Liver (tissue), 7 donors: ENCODE measurements at regions not wholly inside any gene's neighbourhood (a gene's known extent, or its start where the extent isn't known, plus 50 kb on each side); places are given as distances from the start of the nearest gene placed in this dataset.

Source experiments
- DNase-seq: peaks from one replicate; pipeline ENCODE4 v3.0.0-alpha.2; 2017; ENCODE audit warnings: low spot score
- H3K27ac ChIP-seq, 2 donors: one replicate each; pipeline ENCODE4 v1.7.0; 2013; ENCODE audit warnings: inconsistent platforms in 2 of 2, low read length in 2 of 2, control low read depth in 1 of 2, low read depth in 1 of 2, mild to moderate bottlenecking in 1 of 2
- H3K27me3 ChIP-seq, 4 donors: one replicate each; pipeline versions ENCODE4 v1.6.1 to v1.7.0; 2013; ENCODE audit warnings: low read length in 3 of 4, inconsistent platforms in 1 of 4, mild to moderate bottlenecking in 1 of 4, moderate library complexity in 1 of 4; ENCODE audit not compliant: control insufficient read depth in 4 of 4, insufficient read depth in 4 of 4
- H3K36me3 ChIP-seq, 4 donors: one replicate each; pipeline versions ENCODE4 v1.6.1 to v1.7.0; 2013; ENCODE audit warnings: low read length in 3 of 4, mild to moderate bottlenecking in 3 of 4, low read depth in 1 of 4, moderate library complexity in 1 of 4; ENCODE audit not compliant: control insufficient read depth in 4 of 4, insufficient read depth in 3 of 4
- H3K4me1 ChIP-seq, 4 donors: one replicate each; pipeline versions ENCODE4 v1.6.1 to v1.7.0; 2013; ENCODE audit warnings: low read length in 3 of 4, mild to moderate bottlenecking in 3 of 4, moderate library complexity in 1 of 4; ENCODE audit not compliant: control insufficient read depth in 4 of 4, insufficient read depth in 4 of 4
- H3K4me3 ChIP-seq, 3 donors: one replicate each; pipeline versions ENCODE4 v1.6.1 to v1.7.0; 2013; ENCODE audit warnings: low read length in 3 of 3, control low read depth in 1 of 3, low read depth in 1 of 3, mild to moderate bottlenecking in 1 of 3
- H3K9ac ChIP-seq, 2 donors: one replicate each; pipeline ENCODE4 v1.7.0; 2013; ENCODE audit warnings: low read length in 2 of 2, mild to moderate bottlenecking in 2 of 2, moderate library complexity in 2 of 2, control low read depth in 1 of 2, low read depth in 1 of 2
- H3K9me3 ChIP-seq, 4 donors: one replicate each; pipeline versions ENCODE4 v1.6.1 to v1.7.0; 2013; ENCODE audit warnings: low read length in 3 of 4; ENCODE audit not compliant: control insufficient read depth in 4 of 4
- ATF3 ChIP-seq: IDR thresholded peaks from 2 replicates; pipeline ENCODE4 v1.6.1; 2016; ENCODE audit warnings: antibody characterized with exemption
- EGR1 ChIP-seq, 2 donors: IDR thresholded peaks; 2 replicates each; pipeline ENCODE4 v1.6.1; 2016 to 2018; ENCODE audit warnings: antibody characterized with exemption in 2 of 2, low read depth in 2 of 2
- FOXA1 ChIP-seq: IDR thresholded peaks from 2 replicates; pipeline ENCODE4 v1.6.1; 2016; ENCODE audit warnings: antibody characterized with exemption
- FOXA2 ChIP-seq: IDR thresholded peaks from 2 replicates; pipeline ENCODE4 v1.6.1; 2016; ENCODE audit warnings: antibody characterized with exemption
- GABPA ChIP-seq, 2 donors: IDR thresholded peaks in 1 of 2; conservative IDR thresholded peaks in 1 of 2; 2 replicates each; pipeline ENCODE4 v1.6.1; 2016; ENCODE audit warnings: antibody characterized with exemption in 2 of 2, mild to moderate bottlenecking in 1 of 2, moderate library complexity in 1 of 2
- HNF4A ChIP-seq, 2 donors: conservative IDR thresholded peaks; 2 replicates each; pipeline ENCODE4 v1.6.1; 2016; ENCODE audit warnings: antibody characterized with exemption in 2 of 2, mild to moderate bottlenecking in 2 of 2
- HNF4G ChIP-seq: IDR thresholded peaks from 2 replicates; pipeline ENCODE4 v1.6.1; 2016; ENCODE audit warnings: antibody characterized with exemption
- JUND ChIP-seq, 2 donors: IDR thresholded peaks; 2 replicates each; pipeline ENCODE4 v1.6.1; 2016; ENCODE audit warnings: antibody characterized with exemption in 2 of 2
- MAX ChIP-seq: IDR thresholded peaks from 2 replicates; pipeline ENCODE4 v1.6.1; 2016; ENCODE audit warnings: antibody characterized with exemption
- NR2F2 ChIP-seq: IDR thresholded peaks from 2 replicates; pipeline ENCODE4 v1.6.1; 2016; ENCODE audit warnings: antibody characterized with exemption
- RAD21 ChIP-seq, 2 donors: IDR thresholded peaks; 2 replicates each; pipeline ENCODE4 v1.6.1; 2016; ENCODE audit warnings: antibody characterized with exemption in 2 of 2, mild to moderate bottlenecking in 2 of 2
- RXRA ChIP-seq, 2 donors: IDR thresholded peaks; 2 replicates each; pipeline ENCODE4 v1.6.1; 2017 to 2018; ENCODE audit warnings: antibody characterized with exemption in 2 of 2, mild to moderate bottlenecking in 1 of 2
- SP1 ChIP-seq: IDR thresholded peaks from 2 replicates; pipeline ENCODE4 v1.6.1; 2018; ENCODE audit warnings: antibody characterized with exemption, mild to moderate bottlenecking
- TAF1 ChIP-seq: conservative IDR thresholded peaks from 2 replicates; pipeline ENCODE4 v1.6.1; 2016; ENCODE audit warnings: antibody characterized with exemption, mild to moderate bottlenecking
- YY1 ChIP-seq: IDR thresholded peaks from 2 replicates; pipeline ENCODE4 v1.6.1; 2016; ENCODE audit warnings: antibody characterized with exemption, mild to moderate bottlenecking
- ZBTB33 ChIP-seq: IDR thresholded peaks from 2 replicates; pipeline ENCODE4 v1.6.1; 2016; ENCODE audit warnings: antibody characterized with exemption
- WGBS: extraction: QIAGEN DNeasy Blood & Tissue Kit; methylation state at CpG from one replicate; pipeline ENCODE4 v1.1.7; 2013; 5-methylcytosine and 5-hydroxymethylcytosine counted together
- TF ChIP-seq, protein P1 (sequence below): IDR thresholded peaks from 2 replicates; pipeline ENCODE4 v1.6.1; 2016; ENCODE audit warnings: antibody characterized with exemption, mild to moderate bottlenecking
- donor health status: healthy.
- donor health status: healthy.
- donor health status: healthy.
- donor health status: healthy.

DNA sequence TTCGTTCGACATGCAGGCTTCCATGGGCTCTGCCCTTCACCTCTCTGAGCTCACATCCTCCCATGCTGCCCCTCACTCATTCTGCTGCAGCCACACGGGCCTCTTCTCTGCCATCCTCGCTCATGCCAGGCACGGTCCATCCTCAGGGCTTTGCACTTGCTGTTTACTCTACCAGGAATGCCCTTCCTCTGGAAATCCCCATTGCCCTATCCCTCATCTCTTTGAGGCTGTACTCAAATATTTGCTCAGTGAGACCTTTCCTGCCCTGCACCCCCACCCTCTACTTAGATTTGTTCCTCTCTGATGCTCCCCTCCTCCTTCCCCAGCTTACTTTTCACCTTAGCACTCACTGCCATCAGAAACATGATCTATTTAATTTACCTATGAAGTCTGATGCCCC is 107.0 kb upstream of the ZNF716 start:
- DNase-seq, result no peak
- WGBS, result 45% methylated on average over 5 of the region's 5 CpGs
- no peaks in the 10 kb centered on the region for H3K9me3 ChIP-seq

GRCh38 chr7:57343901-57344622 is 105.9 kb upstream of the ZNF716 start:
- H3K4me1 ChIP-seq, result peaks cover 18 to 57% (median 25%) of the 10 kb centered on the region in 4 donors
- H3K9me3 ChIP-seq, result no peaks in the 10 kb centered on the region
- H3K4me3 ChIP-seq, result no peak overlapping the region
- WGBS, result 37% methylated on average over 15 of the region's 15 CpGs
- H3K9ac ChIP-seq, result peak overlapping the region in 1 of 2 donors; percentile 2
- DNase-seq, result no peak
- H3K27ac ChIP-seq, result peak overlapping the region; percentile 82 to 84
- no peaks in the 10 kb centered on the region for H3K27me3 ChIP-seq
- H3K36me3 ChIP-seq, result no peaks in the 10 kb centered on the region
- TF ChIP-seq TAF1, result no peak
- TF ChIP-seq RXRA (IDR thresholded peaks at IDR 0.05), result peak in 1 of 2 donors; percentile 63
- no peak for TF ChIP-seq SP1
- TF ChIP-seq MAX, result no peak

More for the DNA sequence above, 107.0 kb upstream of the ZNF716 start:
- Histone ChIP-seq H3K4me3 (no peak overlapping the region), H3K27ac (peak overlapping the region; percentile 78 to 84), H3K36me3 (no peaks in the 10 kb centered on the region), H3K27me3 (no peaks in the 10 kb centered on the region), H3K9ac (no peak overlapping the region), H3K4me1 (peaks cover 11 to 58% (median 31%) of the 10 kb centered on the region in 4 donors)
- TF ChIP-seq YY1, result peak; percentile 24
- TF ChIP-seq ATF3, result no peak
- no peak for TF ChIP-seq ZBTB33
- TF ChIP-seq SP1, result no peak
- TF ChIP-seq GABPA (IDR thresholded peaks at IDR 0.05 in 1 of 2, conservative IDR thresholded peaks at IDR 0.05 in 1 of 2), result no peak
- TF ChIP-seq JUND (IDR thresholded peaks at IDR 0.05), result peak in 1 of 2 donors; percentile 48
- TF ChIP-seq NR2F2, result no peak
- no peak for TF ChIP-seq RAD21 (IDR thresholded peaks at IDR 0.05)
- TF ChIP-seq FOXA1, result peak; percentile 81
- peak in 1 of 2 donors; percentile 84 for TF ChIP-seq RXRA (IDR thresholded peaks at IDR 0.05)
- TF ChIP-seq, protein P1, sequence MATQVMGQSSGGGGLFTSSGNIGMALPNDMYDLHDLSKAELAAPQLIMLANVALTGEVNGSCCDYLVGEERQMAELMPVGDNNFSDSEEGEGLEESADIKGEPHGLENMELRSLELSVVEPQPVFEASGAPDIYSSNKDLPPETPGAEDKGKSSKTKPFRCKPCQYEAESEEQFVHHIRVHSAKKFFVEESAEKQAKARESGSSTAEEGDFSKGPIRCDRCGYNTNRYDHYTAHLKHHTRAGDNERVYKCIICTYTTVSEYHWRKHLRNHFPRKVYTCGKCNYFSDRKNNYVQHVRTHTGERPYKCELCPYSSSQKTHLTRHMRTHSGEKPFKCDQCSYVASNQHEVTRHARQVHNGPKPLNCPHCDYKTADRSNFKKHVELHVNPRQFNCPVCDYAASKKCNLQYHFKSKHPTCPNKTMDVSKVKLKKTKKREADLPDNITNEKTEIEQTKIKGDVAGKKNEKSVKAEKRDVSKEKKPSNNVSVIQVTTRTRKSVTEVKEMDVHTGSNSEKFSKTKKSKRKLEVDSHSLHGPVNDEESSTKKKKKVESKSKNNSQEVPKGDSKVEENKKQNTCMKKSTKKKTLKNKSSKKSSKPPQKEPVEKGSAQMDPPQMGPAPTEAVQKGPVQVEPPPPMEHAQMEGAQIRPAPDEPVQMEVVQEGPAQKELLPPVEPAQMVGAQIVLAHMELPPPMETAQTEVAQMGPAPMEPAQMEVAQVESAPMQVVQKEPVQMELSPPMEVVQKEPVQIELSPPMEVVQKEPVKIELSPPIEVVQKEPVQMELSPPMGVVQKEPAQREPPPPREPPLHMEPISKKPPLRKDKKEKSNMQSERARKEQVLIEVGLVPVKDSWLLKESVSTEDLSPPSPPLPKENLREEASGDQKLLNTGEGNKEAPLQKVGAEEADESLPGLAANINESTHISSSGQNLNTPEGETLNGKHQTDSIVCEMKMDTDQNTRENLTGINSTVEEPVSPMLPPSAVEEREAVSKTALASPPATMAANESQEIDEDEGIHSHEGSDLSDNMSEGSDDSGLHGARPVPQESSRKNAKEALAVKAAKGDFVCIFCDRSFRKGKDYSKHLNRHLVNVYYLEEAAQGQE, result no peak
- TF ChIP-seq HNF4A (conservative IDR thresholded peaks at IDR 0.05), result peak in 1 of 2 donors; percentile 59
- no peak for TF ChIP-seq EGR1 (IDR thresholded peaks at IDR 0.05; ENCODE audit: low read depth in 2 of 2)
- TF ChIP-seq FOXA2, result peak; percentile 83
- no peak for TF ChIP-seq HNF4G
